Pulmonary artery endothelial cell (primary cell): ENCODE measurements at regions not wholly inside any gene's neighbourhood (a gene's known extent, or its start where the extent isn't known, plus 50 kb on each side); places are given as distances from the start of the nearest gene placed in this dataset.

Source experiments
- DNase-seq: peaks from one replicate; pipeline ENCODE4 v3.0.0-alpha.2; 2011; ENCODE audit warnings: low read depth, low spot score

DNA sequence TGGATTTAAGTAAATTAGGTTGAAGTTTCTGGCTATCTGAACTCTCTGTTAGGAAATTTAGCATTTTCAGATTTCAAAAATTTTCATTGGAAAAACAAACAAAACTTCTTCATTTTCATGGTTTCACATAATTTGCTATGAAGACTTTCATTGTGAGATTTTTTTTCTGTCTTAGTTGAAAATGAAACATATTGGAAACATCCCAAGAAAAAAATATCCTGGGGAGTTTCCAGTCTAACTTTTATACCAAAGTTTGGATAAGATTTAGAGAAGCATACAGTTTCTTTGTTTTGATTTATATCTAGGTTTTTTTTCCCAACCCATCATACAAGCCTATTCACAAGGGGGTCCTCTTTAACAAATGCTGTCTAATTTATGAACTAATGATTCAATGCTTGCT is 300.5 kb upstream of the SEMA3A start:
- no peak for DNase-seq

GRCh38 chr7:84492098-84493034 is 297.8 kb upstream of the SEMA3A start:
- no peak for DNase-seq

DNA sequence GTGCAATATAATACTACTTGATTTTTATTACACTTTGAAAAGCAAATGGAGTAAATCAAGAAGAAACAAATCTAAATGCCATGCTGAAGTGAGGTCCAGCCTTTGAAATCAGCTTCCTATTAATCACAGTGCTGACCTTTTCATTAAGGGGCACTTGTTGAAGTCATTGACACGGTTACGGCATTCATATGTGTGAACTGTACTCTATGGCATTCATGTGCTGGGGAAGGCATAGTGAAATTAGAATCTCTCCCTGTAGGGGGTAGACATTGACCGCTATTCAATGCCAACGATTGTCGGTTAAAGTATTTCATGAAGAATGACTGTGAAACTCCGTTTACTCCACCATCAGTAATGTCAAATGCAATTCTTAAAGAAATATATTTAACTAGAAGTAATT is 296.1 kb upstream of the SEMA3A start:
- no peak for DNase-seq

- no peak for DNase-seq
Measured at GRCh38 chr7:84484502-84485079, 290.0 kb upstream of the SEMA3A start.

DNA sequence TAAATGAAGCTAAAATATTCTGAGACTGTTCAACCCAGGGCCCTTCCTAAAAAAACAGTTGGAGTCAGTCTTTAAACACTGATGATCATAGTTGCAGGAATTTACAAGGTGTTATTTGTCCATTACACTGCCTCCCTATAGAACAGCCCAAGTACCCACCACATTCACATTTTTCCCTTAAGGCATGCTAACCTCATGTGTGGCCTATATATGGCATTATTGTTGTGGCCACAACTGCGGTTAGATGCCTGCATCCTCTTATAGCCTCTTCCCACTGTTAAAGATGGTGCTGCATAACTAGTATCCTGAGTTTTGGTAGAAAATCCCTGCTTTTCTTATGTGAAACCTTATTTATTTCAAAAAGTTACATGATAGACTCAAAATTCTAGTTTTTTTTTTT is 287.9 kb upstream of the SEMA3A start:
- no peak for DNase-seq

DNA sequence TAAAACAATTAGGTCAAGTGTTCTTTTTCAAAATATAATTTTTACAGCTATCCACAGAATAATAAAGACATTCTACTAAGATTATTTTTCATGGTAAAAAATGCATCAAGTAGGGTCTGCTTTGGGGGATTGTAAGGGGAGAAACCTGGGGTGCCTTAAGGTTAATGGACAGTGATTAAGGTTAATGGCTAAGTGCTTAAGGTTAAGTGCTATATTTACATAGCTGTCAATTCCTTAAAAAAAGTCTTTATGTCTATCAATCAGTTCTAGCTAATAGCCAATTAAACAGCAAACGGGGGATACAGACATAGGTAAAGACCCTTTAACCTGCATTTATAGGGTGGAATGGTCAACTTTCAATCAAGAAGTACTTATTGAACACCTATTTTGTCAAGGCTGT is 284.5 kb upstream of the SEMA3A start:
- DNase-seq: no peak

GRCh38 chr7:84477786-84478478 is 283.3 kb upstream of the SEMA3A start:
- no peak for DNase-seq

- DNase-seq: no peak
Measured at GRCh38 chr7:84474436-84474835, 279.8 kb upstream of the SEMA3A start.

DNA sequence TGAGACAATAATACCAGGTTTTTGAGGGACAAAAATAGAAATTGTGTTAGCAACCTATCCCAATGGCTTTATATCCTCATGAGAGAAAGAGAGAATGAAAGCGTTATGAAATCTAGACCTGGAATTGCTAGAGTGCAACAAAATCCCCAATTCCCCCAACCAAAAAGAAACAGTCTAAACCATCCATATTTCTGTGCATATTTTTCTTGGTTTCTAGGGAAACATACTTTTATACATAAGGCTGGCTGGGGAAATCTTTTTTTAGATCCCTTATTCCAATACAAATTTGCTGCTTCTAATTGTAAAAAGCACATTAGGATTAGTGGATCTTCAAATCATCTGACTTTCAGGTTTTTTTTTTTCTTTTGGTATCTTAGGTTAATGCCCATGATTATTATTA is 277.0 kb upstream of the SEMA3A start:
- no peak for DNase-seq

DNA sequence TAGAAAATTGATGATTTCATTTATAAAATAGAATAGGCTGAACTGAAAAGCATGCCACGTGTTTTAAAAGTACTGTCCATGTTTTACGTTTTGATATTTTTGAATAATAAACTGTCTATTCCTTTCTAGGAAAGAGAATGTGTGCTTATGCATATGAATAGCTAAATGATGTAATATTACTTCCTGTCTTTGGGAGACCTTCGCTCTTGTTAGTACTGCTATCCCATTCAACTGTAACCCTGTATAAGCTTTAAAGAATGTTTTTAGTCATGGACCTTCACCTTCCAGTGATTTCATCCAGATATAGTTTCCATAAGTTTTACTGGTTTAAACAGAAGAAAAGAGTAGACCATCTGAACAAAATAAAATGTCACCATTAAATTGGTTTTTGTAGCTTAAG is 274.4 kb upstream of the SEMA3A start:
- no peak for DNase-seq

GRCh38 chr7:84462259-84462658 is 267.7 kb upstream of the SEMA3A start:
- DNase-seq: no peak

DNA sequence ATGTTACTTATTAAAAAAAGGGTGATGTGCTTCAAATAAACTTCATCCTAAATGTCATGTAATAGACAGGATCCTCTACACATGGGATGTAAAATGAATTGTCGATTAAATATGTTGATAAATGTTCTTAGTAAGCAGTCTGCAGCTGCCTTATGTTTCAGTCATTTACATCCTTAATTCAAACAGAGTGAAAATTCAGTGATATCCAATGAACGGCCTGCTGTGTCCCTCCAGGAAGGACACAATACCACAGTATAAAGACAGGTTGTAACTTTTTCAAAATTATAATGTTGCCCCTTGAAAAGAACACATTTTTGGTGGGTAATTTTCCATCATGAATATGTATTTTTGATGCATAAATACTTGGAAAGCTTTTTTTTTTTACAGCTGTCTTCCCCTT is 266.5 kb upstream of the SEMA3A start:
- DNase-seq: no peak

GRCh38 chr7:84455788-84456187 is 261.2 kb upstream of the SEMA3A start:
- DNase-seq: no peak

DNA sequence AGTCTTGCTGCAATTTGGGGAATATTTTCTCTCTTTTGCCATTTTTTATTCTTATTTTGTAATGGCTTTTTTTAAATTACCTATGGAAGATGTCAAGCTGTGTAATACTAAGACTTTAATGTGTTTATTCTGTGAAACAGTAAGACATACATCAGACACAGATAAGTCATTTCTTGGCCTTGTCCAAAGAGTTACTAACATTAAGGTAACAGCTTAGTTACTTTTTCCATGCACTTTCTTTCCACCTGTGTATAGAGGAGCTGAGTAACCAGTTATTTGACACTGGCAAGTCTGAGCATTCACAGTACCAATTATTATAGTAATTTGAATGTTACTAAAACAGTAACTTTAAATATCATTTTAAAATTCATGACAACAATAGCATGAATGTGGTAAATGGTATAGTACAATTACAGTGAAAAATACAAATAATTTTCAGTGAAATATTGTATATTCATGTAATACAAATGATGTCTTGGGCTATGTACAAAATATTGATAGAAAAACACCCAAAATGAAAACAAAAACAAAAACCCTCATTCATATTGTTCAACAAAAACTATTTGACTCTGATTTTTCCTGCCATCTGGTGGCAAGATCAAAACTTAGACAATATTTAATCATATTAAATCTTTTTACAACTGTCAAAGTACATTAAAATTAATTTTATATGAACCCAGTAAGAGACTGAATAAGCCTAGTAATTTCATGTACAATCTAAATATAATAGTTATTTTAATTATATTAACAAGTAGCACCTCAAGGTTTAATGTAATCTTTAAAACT is 259.8 kb upstream of the SEMA3A start:
- DNase-seq: no peak

GRCh38 chr7:84452618-84453017 is 258.0 kb upstream of the SEMA3A start:
- no peak for DNase-seq

DNA sequence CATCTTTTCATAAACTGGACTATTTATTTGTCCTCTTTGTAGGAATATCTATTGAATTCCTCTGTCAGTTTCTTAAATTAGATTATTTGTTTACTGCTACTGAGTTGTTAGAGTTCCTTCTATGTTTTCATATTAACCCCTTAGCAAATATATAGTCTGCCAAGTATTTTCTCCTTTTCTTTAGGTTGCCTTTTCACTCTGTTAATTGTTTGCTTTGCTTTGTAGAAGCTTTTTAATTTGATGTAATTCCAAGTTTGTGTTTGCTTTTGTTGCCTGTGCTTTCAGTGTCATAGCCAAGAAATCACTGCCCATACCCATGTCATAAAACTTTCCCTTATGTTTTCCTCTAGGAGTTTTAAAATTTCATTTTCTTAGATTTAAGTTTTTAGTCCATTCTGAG is 256.2 kb upstream of the SEMA3A start:
- no peak for DNase-seq

DNA sequence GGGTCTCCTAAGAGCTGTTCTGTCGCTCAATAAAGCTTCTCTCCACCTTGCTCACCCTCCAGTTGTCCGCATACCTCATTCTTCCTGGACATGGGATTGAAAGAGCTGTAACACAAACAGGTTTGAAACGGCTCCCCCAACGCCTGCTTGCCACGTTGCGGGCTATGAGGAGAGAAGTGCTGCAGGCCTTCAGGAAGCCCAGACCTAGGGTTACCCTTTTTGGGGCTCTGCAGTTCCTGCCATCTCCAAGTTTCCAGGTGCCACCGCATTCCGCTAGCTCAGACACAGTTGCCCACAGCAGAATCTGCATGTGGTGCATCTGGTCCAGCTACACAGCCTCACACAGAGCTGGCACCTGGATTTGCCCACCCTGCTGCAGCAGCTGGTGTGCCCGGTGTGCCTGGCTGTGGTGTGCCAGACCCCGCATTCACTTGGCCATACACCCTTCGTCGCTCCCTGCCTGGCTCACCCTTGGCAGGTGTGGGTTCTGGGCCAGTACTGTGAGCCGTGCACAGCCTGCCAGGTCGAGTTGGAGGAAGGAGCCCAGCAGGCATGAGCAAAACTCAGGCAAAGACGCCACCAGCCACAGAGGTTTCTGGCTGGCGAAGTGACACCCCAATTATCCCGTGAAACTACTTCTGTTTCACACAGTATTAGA is 253.2 kb upstream of the SEMA3A start:
- DNase-seq: no peak

DNA sequence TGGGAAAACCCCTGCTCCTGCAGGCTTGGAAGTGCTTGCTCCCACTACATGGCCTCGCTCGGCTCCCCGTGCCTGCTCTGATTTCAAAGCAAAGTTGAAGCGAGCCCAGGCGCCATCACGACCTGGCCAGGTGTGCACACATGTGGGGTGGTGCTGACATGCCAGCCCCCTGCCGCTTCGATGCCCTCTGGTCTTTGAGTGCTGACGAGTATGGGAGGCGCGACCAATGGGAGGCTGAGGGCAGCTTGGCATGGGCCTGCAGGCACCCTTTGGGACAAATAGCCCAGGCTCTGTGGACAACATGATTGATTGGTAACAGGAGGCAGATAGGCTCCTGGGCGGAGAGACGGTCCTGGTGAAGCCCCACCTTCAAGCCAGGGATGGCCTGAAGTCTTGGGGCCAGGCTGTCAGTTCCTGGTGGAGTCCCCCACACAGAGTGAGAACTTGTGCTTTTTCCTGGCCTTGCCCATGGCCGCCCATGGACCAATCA is 252.4 kb upstream of the SEMA3A start:
- DNase-seq: no peak

DNA sequence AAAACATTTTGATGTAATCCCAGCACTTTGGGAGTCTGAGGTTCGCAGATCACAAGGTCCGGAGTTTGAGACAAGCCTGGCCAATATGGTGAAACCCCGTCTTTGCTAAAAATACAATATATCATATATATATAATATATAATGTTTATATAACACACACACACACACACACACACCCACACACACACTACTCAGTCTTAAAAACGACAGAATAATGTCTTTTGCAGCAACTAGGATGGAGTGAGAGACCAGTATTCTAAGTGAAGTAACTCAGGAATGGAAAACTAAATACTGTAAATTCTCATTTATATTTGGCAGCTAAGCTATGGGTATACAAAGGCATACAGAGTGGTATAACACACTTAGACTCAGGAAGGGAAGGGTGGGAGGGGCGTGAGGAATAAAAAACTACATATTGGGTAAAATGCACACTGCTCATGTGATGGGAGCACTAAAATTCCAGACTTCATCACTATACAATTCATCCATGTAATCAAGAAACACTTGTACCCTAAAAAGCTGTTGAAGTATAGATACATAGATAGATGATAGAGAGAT is 231.2 kb upstream of the SEMA3A start:
- DNase-seq: no peak

DNA sequence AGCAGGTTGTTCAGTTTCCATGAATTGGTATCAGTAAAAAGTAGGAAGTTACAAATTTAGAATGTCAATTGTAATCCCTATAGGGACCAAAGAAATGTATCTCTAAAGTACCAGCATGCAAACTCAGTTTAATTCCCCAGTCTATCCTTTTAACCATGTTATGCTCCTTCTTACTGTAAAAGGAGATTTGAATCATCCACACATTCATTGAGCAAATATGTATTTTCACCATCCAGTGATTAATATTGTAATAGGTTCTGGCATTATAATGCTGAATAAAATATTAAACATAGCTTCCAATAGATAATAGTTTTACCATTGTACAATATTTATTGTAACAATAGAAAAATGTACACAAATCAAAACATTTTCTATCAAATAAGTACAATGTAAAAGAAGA is 228.2 kb upstream of the SEMA3A start:
- DNase-seq: no peak
